ENCODE measurements at regions not wholly inside any gene's neighbourhood (a gene's known extent, or its start where the extent isn't known, plus 50 kb on each side); places are given as distances from the start of the nearest gene placed in this dataset.

GRCh38 chr12:63404611-63405010, 253.6 kb upstream of the AVPR1A start:
- TF ChIP-seq FOXM1 (IDR thresholded peaks at IDR 0.05; ENCODE audit: borderline replicate concordance) (no peak), FOXK2 (IDR thresholded peaks at IDR 0.05) (no peak), BHLHE40 (IDR thresholded peaks at IDR 0.05; ENCODE audit: borderline replicate concordance) (no peak), ARNT (IDR thresholded peaks at IDR 0.05) (no peak)
